Skin of body (tissue), 1 donor: ENCODE measurements at regions not wholly inside any gene's neighbourhood (a gene's known extent, or its start where the extent isn't known, plus 50 kb on each side); places are given as distances from the start of the nearest gene placed in this dataset.
A peak's percentile ranks its signal among the peaks of the same experiment; 100 is the strongest.

Experiments used
- DNase-seq: peaks from one replicate; lab custom pipeline; 2025; lab: John Stamatoyannopoulos, UW

GRCh38 chr2:34029073-34029472 is 430.0 kb upstream of the FAM98A start:
- no peak for DNase-seq

- DNase-seq = no peak
Measured at GRCh38 chr2:34025196-34025595, 426.1 kb upstream of the FAM98A start.

GRCh38 chr2:34012715-34013302 is 413.7 kb upstream of the FAM98A start:
- peak; percentile 6 for DNase-seq

- peak; percentile 10 for DNase-seq
Measured at GRCh38 chr2:34011684-34012083, 412.6 kb upstream of the FAM98A start.

GRCh38 chr2:34005901-34006300 is 406.8 kb upstream of the FAM98A start:
- no peak for DNase-seq

- no peak for DNase-seq
Measured at GRCh38 chr2:34004936-34005335, 405.8 kb upstream of the FAM98A start.

- no peak for DNase-seq
Measured at GRCh38 chr2:34003795-34004194, 404.7 kb upstream of the FAM98A start.

GRCh38 chr2:34001557-34001956 is 402.5 kb upstream of the FAM98A start:
- no peak for DNase-seq

GRCh38 chr2:33984131-33984530 is 385.0 kb upstream of the FAM98A start:
- DNase-seq = peak; percentile 5

- DNase-seq = no peak
Measured at GRCh38 chr2:33978471-33978870, 379.4 kb upstream of the FAM98A start.

- DNase-seq = no peak
Measured at GRCh38 chr2:33975498-33975897, 376.4 kb upstream of the FAM98A start.

- no peak for DNase-seq
Measured at GRCh38 chr2:33967103-33967502, 368.0 kb upstream of the FAM98A start.

- no peak for DNase-seq
Measured at GRCh38 chr2:33958591-33958990, 359.5 kb upstream of the FAM98A start.

GRCh38 chr2:33949371-33949770 is 350.3 kb upstream of the FAM98A start:
- no peak for DNase-seq

- no peak for DNase-seq
Measured at GRCh38 chr2:33946193-33946592, 347.1 kb upstream of the FAM98A start.

- DNase-seq = no peak
Measured at GRCh38 chr2:33933203-33933602, 334.1 kb upstream of the FAM98A start.

- DNase-seq = no peak
Measured at GRCh38 chr2:33931164-33931563, 332.1 kb upstream of the FAM98A start.

GRCh38 chr2:33929467-33929866 is 330.4 kb upstream of the FAM98A start:
- DNase-seq = no peak

- no peak for DNase-seq
Measured at GRCh38 chr2:33927756-33928155, 328.7 kb upstream of the FAM98A start.

- no peak for DNase-seq
Measured at GRCh38 chr2:33925311-33925710, 326.2 kb upstream of the FAM98A start.

- no peak for DNase-seq
Measured at GRCh38 chr2:33924586-33925169, 325.6 kb upstream of the FAM98A start.

GRCh38 chr2:33917252-33917651 is 318.2 kb upstream of the FAM98A start:
- DNase-seq = no peak

GRCh38 chr2:33913071-33913616 is 314.0 kb upstream of the FAM98A start:
- DNase-seq = no peak
